ENCODE measurements at regions not wholly inside any gene's neighbourhood (a gene's known extent, or its start where the extent isn't known, plus 50 kb on each side); places are given as distances from the start of the nearest gene placed in this dataset.

DNA sequence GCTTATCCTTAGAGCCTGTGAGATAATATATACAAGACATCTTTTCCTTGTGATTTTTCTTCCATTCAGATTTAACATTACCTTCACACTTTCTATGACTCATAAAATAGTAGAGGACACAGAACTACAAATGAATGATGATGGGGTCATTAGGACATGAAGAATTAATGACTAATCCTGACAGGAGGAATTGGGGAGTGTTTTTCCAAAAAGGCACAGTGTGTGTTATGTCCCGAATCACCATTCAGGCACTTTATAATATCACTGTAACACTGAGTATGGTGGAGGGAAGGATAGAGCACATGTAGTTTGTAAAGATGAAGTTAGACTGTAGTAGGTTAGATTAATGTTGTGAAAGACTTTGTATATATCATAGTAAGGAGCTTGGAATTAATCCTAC is 391.3 kb downstream of the JRKL start (continued):
- TF ChIP-seq SUZ12 (IDR thresholded peaks at IDR 0.05; ENCODE audit: unreplicated experiment) (no peak), CEBPZ (IDR thresholded peaks at IDR 0.05; ENCODE audit: low read depth, low read length) (no peak), CREB1 (IDR thresholded peaks at IDR 0.05; ENCODE audit: low read depth) (no peak), HDAC2 (IDR thresholded peaks at IDR 0.05) (no peak), ASH2L (IDR thresholded peaks at IDR 0.05; ENCODE audit: borderline replicate concordance, low read depth) (no peak), CHD1 (IDR thresholded peaks at IDR 0.05; ENCODE audit: low read depth, low read length) (no peak)
- TF ChIP-seq, protein P1, sequence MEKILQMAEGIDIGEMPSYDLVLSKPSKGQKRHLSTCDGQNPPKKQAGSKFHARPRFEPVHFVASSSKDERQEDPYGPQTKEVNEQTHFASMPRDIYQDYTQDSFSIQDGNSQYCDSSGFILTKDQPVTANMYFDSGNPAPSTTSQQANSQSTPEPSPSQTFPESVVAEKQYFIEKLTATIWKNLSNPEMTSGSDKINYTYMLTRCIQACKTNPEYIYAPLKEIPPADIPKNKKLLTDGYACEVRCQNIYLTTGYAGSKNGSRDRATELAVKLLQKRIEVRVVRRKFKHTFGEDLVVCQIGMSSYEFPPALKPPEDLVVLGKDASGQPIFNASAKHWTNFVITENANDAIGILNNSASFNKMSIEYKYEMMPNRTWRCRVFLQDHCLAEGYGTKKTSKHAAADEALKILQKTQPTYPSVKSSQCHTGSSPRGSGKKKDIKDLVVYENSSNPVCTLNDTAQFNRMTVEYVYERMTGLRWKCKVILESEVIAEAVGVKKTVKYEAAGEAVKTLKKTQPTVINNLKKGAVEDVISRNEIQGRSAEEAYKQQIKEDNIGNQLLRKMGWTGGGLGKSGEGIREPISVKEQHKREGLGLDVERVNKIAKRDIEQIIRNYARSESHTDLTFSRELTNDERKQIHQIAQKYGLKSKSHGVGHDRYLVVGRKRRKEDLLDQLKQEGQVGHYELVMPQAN (conservative IDR thresholded peaks at IDR 0.05): no peak
- TF ChIP-seq, protein P2, sequence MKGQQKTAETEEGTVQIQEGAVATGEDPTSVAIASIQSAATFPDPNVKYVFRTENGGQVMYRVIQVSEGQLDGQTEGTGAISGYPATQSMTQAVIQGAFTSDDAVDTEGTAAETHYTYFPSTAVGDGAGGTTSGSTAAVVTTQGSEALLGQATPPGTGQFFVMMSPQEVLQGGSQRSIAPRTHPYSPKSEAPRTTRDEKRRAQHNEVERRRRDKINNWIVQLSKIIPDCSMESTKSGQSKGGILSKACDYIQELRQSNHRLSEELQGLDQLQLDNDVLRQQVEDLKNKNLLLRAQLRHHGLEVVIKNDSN (IDR thresholded peaks at IDR 0.05; ENCODE audit: borderline replicate concordance, extremely low read length, insufficient read depth, low read depth, low read length): no peak

Data from GM12878 (cell line).